Frontal cortex (tissue), 3 donors: ENCODE measurements at regions not wholly inside any gene's neighbourhood (a gene's known extent, or its start where the extent isn't known, plus 50 kb on each side); places are given as distances from the start of the nearest gene placed in this dataset.
"Not testable (repeated sequence)": the region's sequence is repeated elsewhere in the genome, so short reads cannot be mapped to it uniquely, and the experiment has no call there.

Experiments used
- DNase-seq, 2 donors: peaks; one replicate each; pipeline ENCODE4 v3.0.0; 2012; ENCODE audit warnings: low spot score in 2 of 2
- FAIRE-seq: peaks from 2 replicates; lab custom pipeline; 2012; peaks lifted over from hg19 to GRCh38; lab: Jason Lieb, UNC
- donor health status: control.
- donor health status: control.
- donor health status: control.

- DNase-seq (no peak), FAIRE-seq (no peak)
Measured at GRCh38 chr17:13160790-13161189, 143.0 kb upstream of the ELAC2 start.

GRCh38 chr17:13160296-13160695, 142.5 kb upstream of the ELAC2 start:
- no peak for FAIRE-seq
- no peak for DNase-seq

GRCh38 chr17:13158494-13159240, 140.8 kb upstream of the ELAC2 start:
- DNase-seq (no peak), FAIRE-seq (no peak)

- DNase-seq (no peak), FAIRE-seq (no peak)
Measured at GRCh38 chr17:13157656-13158055, 139.8 kb upstream of the ELAC2 start.

GRCh38 chr17:13154930-13155329, 137.1 kb upstream of the ELAC2 start:
- FAIRE-seq (no peak), DNase-seq (no peak)

GRCh38 chr17:13154398-13154797, 136.6 kb upstream of the ELAC2 start:
- DNase-seq = no peak
- FAIRE-seq = no peak

GRCh38 chr17:13153036-13153435, 135.2 kb upstream of the ELAC2 start:
- DNase-seq = no peak
- no peak for FAIRE-seq

GRCh38 chr17:13152501-13152900, 134.7 kb upstream of the ELAC2 start:
- FAIRE-seq = no peak
- no peak for DNase-seq

- FAIRE-seq, DNase-seq: not testable (repeated sequence)
Measured at GRCh38 chr17:13150738-13151137, 132.9 kb upstream of the ELAC2 start.

- FAIRE-seq = no peak
- DNase-seq = no peak
Measured at GRCh38 chr17:13143001-13143400, 125.2 kb upstream of the ELAC2 start.

- DNase-seq (no peak), FAIRE-seq (no peak)
Measured at GRCh38 chr17:13140750-13141149, 122.9 kb upstream of the ELAC2 start.

- DNase-seq = no peak
- FAIRE-seq = no peak
Measured at GRCh38 chr17:13135506-13135905, 117.7 kb upstream of the ELAC2 start.

- no peak for DNase-seq
- no peak for FAIRE-seq
Measured at GRCh38 chr17:13134076-13134475, 116.2 kb upstream of the ELAC2 start.

- FAIRE-seq (no peak), DNase-seq (no peak)
Measured at GRCh38 chr17:13131225-13131624, 113.4 kb upstream of the ELAC2 start.

- no peak for DNase-seq
- FAIRE-seq = no peak
Measured at GRCh38 chr17:13129356-13129755, 111.5 kb upstream of the ELAC2 start.

GRCh38 chr17:13128676-13129075, 110.8 kb upstream of the ELAC2 start:
- FAIRE-seq (no peak), DNase-seq (no peak)

- FAIRE-seq = no peak
- no peak for DNase-seq
Measured at GRCh38 chr17:13127921-13128602, 110.2 kb upstream of the ELAC2 start.

- FAIRE-seq (no peak), DNase-seq (no peak)
Measured at GRCh38 chr17:13120864-13121263, 103.0 kb upstream of the ELAC2 start.

GRCh38 chr17:13118311-13118710, 100.5 kb upstream of the ELAC2 start:
- FAIRE-seq (no peak), DNase-seq (no peak)

- no peak for FAIRE-seq
- DNase-seq = no peak
Measured at GRCh38 chr17:13117616-13118015, 99.8 kb upstream of the ELAC2 start.

- FAIRE-seq (no peak), DNase-seq (peak in 1 of 2 donors; percentile 37)
Measured at GRCh38 chr17:13114601-13115031, 96.8 kb upstream of the ELAC2 start.
